Epithelial cell of esophagus (primary cell): ENCODE measurements at regions not wholly inside any gene's neighbourhood (a gene's known extent, or its start where the extent isn't known, plus 50 kb on each side); places are given as distances from the start of the nearest gene placed in this dataset.

Experiments used
- DNase-seq: peaks from one replicate; pipeline ENCODE4 v3.0.0; 2010; ENCODE audit warnings: low read depth
- H3K4me3 ChIP-seq: 2 replicates; pipeline ENCODE4 v1.5.1; 2011; ENCODE audit warnings: mild to moderate bottlenecking, low read length, control low read depth
- TF ChIP-seq, protein P1 (sequence below): IDR thresholded peaks from 2 replicates; pipeline ENCODE4 v1.5.1; 2011; ENCODE audit warnings: low read depth, mild to moderate bottlenecking, low read length, control low read depth, inconsistent platforms; ENCODE audit not compliant: insufficient read depth; ENCODE audit errors: missing control alignments

DNA sequence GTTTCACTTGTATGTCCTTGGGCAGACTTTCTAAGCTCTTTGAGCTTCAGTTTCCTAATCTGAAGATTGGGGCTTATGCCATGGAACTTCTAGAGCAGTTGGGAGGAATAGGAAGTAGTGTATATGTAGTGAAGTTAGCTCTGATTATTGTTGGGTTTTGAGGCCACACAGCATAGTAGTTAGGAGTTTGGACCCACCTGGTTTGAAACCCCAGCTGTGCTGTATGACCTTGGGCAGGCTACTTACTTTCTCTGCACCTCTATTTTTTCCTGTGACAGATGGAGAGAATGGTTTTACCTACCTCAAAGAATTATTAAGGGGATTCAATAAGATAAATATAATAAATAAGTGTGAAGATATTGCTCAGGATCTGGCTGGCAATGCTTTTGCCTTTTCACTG lies 61.4 kb upstream of the ADRB1 start:
- DNase-seq, result no peak
- no peak overlapping the region for H3K4me3 ChIP-seq
- TF ChIP-seq, protein P1, sequence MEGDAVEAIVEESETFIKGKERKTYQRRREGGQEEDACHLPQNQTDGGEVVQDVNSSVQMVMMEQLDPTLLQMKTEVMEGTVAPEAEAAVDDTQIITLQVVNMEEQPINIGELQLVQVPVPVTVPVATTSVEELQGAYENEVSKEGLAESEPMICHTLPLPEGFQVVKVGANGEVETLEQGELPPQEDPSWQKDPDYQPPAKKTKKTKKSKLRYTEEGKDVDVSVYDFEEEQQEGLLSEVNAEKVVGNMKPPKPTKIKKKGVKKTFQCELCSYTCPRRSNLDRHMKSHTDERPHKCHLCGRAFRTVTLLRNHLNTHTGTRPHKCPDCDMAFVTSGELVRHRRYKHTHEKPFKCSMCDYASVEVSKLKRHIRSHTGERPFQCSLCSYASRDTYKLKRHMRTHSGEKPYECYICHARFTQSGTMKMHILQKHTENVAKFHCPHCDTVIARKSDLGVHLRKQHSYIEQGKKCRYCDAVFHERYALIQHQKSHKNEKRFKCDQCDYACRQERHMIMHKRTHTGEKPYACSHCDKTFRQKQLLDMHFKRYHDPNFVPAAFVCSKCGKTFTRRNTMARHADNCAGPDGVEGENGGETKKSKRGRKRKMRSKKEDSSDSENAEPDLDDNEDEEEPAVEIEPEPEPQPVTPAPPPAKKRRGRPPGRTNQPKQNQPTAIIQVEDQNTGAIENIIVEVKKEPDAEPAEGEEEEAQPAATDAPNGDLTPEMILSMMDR, result no peak

DNA sequence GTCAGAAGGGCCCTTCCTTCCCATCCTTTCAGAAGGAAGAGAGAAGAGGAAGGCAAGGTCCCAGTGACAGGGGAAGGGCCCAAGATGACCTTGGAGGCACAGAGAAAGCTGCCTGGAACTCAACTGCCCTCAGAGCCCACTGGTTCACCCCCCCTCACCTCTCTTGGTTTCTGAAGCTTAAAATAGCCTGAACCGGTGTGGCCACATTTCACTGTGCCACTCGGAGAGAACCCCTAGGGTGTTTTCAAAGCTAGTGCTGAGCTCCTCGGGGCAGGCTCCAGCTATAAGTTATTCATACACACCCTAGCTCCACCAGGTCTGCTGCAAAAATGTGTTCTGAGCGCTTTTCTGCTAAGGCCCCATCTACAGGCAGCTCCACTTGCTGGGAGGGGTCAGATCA lies 60.9 kb upstream of the ADRB1 start:
- TF ChIP-seq, protein P1, result no peak
- DNase-seq, result peak; percentile 42
- H3K4me3 ChIP-seq, result no peak overlapping the region

DNA sequence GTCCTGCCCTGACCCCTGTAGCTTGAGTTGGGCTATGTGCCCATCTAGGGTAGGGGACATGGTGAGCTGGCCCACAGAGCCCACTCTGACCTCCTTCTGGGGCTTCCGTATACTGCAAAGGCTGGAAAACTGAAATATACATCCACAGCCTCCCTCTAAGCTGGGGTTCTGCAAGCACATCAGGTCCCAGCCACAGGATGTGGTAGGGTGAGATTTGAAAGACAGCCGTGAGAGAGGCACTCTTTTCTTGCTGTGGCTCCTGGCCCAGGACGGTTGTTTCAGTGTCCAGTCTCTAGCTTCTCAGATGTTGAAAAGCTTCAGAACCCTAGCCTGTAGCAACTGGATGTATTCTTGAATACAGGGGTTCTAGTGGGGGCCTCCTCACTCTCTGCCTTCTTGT lies 60.1 kb upstream of the ADRB1 start:
- DNase-seq, result no peak
- TF ChIP-seq, protein P1, result no peak
- H3K4me3 ChIP-seq, result no peak overlapping the region

DNA sequence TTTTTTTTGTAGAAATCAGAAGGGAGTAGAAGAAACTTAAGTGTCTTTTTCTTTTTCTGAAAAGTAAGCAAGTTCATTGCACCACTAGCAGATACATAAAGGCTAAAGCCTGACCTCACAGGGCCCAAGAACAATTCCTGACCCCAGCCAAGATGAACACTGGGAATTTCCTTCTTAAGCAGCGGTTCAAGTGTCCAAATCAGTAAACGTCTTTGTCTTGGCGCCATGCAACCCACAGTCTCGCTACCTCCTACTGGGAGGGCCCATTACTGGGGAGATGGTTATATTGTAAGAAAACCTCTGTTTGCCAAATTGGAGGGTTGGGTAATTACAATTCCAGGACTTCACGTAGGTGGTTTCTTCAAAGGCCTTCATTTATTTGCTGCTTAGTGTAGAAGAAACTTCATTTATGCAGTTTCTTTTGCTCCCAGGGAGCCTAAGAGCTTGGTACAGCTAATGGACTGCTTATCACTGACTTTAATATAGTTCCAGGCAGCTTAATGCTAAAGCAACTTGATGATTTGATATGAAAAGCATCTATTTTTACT lies 58.3 kb upstream of the ADRB1 start:
- no peak for DNase-seq
- TF ChIP-seq, protein P1, result no peak
- H3K4me3 ChIP-seq, result no peak overlapping the region

DNA sequence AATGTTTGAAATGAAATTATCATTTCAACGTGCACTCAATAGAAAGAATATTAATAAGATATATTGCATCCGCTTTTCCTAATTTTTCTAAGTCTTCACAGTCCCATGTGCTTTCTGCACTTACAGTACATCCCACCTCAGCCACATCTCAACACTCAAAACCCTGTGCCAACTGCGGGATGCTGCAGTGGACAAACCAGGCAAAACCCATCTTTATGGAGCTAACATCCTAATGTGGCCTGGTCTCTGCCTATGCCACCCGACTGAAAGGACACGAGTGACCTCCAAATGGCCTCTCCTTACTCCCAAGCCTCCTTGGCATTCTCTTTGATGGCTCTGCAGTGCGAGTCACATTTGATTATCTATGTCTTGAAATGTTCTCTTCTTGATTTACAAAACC lies 57.4 kb upstream of the ADRB1 start:
- TF ChIP-seq, protein P1, result no peak
- DNase-seq, result no peak
- no peak overlapping the region for H3K4me3 ChIP-seq

DNA sequence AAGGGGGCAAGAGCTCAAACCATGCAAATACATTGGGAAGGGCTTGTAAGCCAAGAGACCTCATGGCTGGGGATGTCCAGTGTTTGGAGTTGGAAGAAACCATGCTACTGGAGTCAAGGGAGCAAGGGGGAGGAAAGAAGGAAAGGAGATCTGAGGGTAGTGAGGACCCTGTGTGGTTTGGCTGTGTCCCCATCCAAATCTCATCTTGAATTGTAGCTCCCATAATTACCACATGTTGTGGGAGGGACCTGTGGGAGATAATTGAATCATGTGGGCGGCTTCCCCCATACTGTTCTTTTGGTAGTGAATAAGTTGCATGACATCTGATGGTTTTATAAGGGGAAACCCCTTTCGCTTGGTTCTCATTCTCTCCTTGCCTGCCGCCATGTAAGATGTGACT lies 56.5 kb upstream of the ADRB1 start:
- no peak overlapping the region for H3K4me3 ChIP-seq
- no peak for DNase-seq
- TF ChIP-seq, protein P1, result no peak

DNA sequence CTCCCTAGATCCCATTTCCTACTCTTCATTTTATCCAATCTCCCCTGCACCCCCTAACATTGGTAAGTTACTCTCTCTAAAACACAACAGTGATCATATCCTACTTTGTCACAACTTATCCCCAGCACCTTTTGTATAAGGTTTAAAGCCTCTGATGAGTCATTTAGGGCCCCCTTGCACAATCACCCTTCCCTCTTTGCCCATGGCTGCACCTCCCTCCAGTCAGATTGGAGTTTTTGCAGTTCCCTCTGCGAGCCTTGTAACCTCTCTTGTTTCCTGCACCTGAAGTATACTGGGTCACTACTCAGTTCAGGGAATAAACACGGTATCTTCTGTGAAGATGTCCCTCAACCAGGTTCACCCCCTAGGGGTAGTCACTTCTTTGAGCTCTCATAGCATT lies 55.9 kb upstream of the ADRB1 start:
- TF ChIP-seq, protein P1, result no peak
- peak; percentile 76 for DNase-seq
- no peak overlapping the region for H3K4me3 ChIP-seq
